ENCODE measurements at regions not wholly inside any gene's neighbourhood (a gene's known extent, or its start where the extent isn't known, plus 50 kb on each side); places are given as distances from the start of the nearest gene placed in this dataset.

DNA sequence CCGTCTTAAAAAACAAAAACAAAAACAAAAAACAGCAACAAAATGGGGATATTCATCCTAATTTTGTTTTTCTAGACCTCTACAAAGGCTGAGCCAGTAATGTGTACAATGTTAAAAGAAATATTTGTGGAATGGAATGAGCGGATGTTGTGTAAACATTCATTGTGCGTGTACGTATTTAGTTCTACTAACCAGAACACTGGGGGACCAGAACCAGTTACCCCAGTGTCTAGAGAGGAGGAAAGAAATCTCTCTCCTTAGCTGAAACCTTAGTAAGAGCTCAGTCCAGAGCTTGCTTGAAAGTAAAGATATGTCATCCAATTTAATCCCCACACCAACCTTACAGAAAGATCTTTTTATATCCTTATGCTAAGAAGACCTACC, 106.7 kb upstream of the CPEB4 start:
- Mint-ChIP-seq H3K4me1 (ENCODE audit: low read depth) (peaks cover 35% of the 10 kb centered on the region), H3K9me3 (peaks cover 4% of the 10 kb centered on the region), H3K4me3 (peak overlapping the region; percentile 3), H3K36me3 (ENCODE audit: low read depth) (no peaks in the 10 kb centered on the region), H3K27me3 (peaks cover 3% of the 10 kb centered on the region), H3K27ac (peak overlapping the region; percentile 95)

DNA sequence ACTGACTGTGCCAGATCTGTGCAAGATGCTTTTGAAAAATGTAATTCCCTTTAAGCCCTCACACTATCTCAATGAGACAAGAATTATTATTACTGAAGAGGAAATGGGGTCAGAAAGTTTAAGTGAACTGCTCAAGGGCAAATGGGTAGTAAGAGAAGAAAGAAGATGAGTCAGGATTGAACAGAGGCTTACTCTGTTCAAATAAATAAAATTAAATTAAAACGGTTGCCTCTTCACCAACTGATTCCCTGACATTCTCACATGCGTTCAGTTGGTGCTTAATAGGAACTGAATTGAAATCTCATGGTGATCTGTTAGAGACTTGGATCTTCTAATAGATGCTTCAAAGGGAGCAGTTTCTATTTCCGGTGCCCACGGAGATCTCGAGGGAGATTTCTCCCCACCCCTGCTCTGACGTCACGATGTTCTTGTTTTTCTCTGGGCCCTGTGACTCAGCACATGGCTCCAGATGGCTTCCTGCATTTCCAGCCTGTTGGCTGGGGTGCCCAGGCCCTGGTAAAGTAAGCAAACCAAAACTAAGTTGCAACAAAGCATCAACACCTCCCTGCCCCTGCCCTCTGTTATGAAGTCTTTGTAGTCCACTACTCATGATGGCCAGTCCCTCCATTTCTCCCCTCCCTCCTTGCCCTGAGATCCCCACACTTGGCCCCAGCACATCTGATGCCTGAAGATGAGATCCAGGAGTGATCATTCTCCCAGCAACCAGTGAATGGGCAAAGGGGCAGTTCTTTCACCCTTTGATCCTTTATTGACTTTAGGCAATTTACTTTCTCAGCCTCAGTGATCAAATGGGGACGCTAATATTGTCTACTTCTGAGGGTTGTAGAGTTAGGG, 106.1 kb upstream of the CPEB4 start:
- peaks cover 41% of the 10 kb centered on the region for H3K4me1 Mint-ChIP-seq (ENCODE audit: low read depth)
- H3K27ac Mint-ChIP-seq = peak overlapping the region; percentile 95
- H3K9me3 Mint-ChIP-seq = peaks cover 4% of the 10 kb centered on the region
- H3K27me3 Mint-ChIP-seq = peaks cover under 1% of the 10 kb centered on the region
- no peaks in the 10 kb centered on the region for H3K36me3 Mint-ChIP-seq (ENCODE audit: low read depth)
- H3K4me3 Mint-ChIP-seq = peak overlapping the region; percentile 24

DNA sequence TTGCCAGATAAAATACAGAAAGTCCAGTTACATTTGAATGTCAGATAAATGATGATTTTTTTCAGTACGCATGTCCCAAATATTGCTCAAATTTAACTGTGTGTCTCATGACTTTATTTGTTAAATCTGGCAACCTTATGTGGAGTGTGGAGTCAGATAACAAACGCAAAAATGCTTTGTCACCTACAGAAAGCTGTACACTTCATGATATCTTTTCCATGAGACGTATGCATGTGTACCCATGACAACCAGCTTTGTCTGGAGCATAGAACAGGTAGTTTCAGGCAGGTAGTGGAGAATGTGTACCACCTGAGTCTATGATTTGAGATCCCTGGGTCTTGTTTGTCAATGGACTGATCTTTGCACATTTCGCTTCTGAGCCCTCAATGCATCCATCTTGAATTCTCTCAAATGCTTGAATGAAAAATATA, 105.5 kb upstream of the CPEB4 start:
- Mint-ChIP-seq H3K36me3 (ENCODE audit: low read depth) (no peaks in the 10 kb centered on the region), H3K4me3 (no peak overlapping the region), H3K4me1 (ENCODE audit: low read depth) (peaks cover 42% of the 10 kb centered on the region), H3K9me3 (peaks cover 4% of the 10 kb centered on the region), H3K27me3 (no peaks in the 10 kb centered on the region), H3K27ac (peak overlapping the region; percentile 6)

DNA sequence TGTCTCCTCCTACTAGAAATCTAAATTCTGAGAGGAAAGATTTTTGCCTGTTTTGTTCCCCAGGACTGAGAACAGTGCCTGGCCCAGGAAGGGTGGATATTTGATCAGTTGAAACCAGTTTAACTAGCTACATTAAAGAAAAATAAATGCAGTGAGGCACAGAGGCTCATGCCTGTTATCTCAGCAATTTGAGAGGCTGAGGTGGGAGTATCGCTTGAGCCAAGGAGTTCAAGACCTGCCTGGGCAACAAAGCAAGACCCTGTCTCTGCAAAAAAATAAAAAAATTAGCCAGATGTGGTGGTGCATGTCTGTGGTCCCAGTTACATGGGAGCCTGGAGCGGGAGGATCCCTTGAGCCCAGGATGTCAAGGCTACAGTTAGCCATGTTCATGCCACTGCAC, 104.8 kb upstream of the CPEB4 start:
- Mint-ChIP-seq H3K4me1 (ENCODE audit: low read depth) (peaks cover 38% of the 10 kb centered on the region), H3K27ac (peak overlapping the region; percentile 36)

DNA sequence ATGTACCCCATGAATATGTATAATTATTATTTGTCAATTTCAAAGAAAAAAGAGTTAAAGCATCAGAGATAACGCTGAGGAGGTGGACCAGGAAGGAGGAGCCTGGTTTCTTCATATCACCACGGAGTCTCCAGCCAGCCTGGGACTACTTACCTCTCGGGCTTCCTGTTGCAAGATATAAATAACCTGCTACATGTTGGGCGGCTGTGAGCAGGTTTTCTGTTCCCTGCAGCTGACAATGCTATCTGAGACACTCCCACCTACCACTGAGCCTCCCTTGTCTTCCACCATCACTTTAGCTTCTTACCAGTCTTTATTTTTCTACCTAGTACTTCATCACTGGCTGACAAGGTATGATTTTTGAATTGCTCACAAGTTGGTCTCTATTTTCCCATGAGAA, 102.7 kb upstream of the CPEB4 start:
- Mint-ChIP-seq H3K9me3 (no peaks in the 10 kb centered on the region), H3K4me1 (ENCODE audit: low read depth) (peaks cover 37% of the 10 kb centered on the region), H3K36me3 (ENCODE audit: low read depth) (no peaks in the 10 kb centered on the region), H3K4me3 (no peak overlapping the region), H3K27ac (no peak overlapping the region), H3K27me3 (no peaks in the 10 kb centered on the region)

More for the DNA sequence above, 104.8 kb upstream of the CPEB4 start:
- H3K4me3 Mint-ChIP-seq = no peak overlapping the region
- H3K27me3 Mint-ChIP-seq = no peaks in the 10 kb centered on the region
- peaks cover 4% of the 10 kb centered on the region for H3K9me3 Mint-ChIP-seq
- H3K36me3 Mint-ChIP-seq (ENCODE audit: low read depth) = no peaks in the 10 kb centered on the region

DNA sequence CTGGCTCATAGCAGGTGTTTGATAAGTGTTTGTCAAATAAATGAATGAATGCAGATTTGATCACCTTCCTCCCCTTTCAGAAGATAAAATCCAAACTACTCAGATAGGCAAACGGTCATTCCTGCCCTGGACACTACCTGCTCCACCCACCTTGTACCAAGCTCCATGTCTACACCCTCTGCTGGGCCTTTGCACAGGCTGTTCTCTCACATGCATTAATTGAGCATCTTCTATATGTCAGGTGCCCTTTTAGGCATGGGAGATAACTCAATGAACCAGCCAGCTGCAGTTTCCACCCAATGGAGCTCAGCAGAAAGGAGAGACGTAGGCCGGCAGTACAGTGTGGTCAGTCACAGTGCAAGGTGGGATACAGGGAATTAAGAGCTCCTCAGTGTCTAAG, 102.3 kb upstream of the CPEB4 start:
- no peak overlapping the region for H3K27ac Mint-ChIP-seq
- no peaks in the 10 kb centered on the region for H3K36me3 Mint-ChIP-seq (ENCODE audit: low read depth)
- no peaks in the 10 kb centered on the region for H3K27me3 Mint-ChIP-seq
- no peaks in the 10 kb centered on the region for H3K9me3 Mint-ChIP-seq
- peaks cover 37% of the 10 kb centered on the region for H3K4me1 Mint-ChIP-seq (ENCODE audit: low read depth)
- no peak overlapping the region for H3K4me3 Mint-ChIP-seq

DNA sequence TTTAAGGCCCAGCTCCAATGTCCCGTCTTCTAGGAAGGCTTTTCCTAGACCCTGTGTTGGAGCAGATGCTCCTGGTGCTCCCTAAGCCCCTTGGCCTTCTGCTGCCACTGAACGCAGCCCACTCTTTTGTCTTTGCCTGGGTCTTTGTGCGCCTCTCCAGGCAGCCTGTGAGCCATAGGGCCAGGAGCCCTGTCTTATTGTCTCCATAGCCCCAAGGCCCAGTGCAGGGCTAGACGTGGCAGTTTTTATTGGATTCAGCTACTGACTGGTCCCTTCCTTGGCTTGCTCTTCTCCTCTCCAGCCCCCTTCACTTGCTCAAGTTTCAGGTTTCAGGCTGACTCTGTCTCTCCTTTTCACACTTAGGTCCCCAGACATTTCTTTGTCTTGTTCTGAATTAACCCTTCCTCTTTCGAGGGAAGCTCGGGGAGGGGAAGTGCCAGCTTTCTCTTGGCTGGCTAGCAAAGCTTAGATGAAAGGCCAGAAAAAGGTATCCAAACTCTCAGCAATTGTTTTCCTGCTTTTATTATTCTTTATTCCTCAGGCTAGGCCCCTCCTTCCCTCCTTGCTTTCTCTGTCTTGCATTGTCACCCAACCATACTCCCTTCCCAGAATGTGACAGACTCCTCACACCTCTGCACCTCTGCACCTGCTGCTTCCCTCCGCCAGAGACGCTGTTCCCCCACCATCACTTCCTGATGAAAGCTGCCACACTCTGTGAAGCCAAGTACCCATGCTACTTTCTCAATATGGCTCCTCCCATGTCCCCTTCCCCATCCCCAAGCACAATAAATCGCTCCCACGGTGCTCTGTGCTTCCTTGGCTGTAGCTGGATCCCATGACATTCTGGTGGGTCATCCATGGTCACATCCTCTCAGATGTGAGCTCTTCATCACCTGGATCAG, 101.6 kb upstream of the CPEB4 start:
- Mint-ChIP-seq H3K4me3 (no peak overlapping the region), H3K9me3 (no peaks in the 10 kb centered on the region), H3K36me3 (ENCODE audit: low read depth) (no peaks in the 10 kb centered on the region), H3K27ac (no peak overlapping the region), H3K27me3 (no peaks in the 10 kb centered on the region), H3K4me1 (ENCODE audit: low read depth) (peaks cover 35% of the 10 kb centered on the region)

DNA sequence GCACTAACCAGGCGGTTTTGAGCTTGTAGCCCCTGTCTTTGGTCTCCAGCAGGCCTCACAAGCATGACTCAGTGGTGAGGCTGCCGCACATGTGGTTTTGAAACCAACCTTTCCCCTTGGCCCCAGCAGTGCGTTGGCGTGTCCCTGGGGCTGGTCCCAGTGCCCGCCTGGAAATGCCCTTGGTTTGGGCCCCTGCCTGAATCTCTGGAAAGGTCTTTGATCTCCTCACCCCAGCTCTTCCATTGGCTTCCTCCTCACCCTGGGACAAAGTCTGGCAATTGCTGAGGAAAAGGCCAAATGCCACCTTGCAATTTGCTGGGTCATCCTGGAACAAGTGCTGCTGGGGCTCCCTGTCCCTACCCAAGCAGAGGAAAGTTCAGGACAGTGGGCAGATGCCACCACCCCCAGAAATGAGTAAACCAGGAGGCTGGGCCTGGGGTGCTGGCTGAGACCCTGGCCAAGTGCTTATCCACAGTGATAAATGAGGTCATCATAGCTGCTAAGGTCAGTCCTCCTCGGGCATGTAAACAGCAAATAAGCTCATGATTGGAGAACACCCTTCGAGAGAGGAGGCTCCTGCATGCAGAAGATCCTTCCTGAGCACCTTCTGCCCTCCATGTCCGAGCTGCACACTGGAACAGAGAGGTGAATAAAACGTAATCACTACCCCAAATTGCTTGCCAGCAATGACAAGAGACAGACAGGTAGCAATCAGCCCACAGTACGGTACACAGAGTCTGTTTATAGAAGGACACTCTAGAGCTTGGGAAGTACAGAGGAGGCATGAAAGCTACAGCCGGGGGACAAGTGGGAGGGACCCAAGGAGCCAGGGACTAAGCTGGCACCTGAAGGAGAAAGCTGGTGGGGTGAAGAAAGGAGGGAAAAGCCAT, 98.9 kb upstream of the CPEB4 start:
- peaks cover 20% of the 10 kb centered on the region for H3K4me1 Mint-ChIP-seq (ENCODE audit: low read depth)
- no peaks in the 10 kb centered on the region for H3K36me3 Mint-ChIP-seq (ENCODE audit: low read depth)
- H3K27ac Mint-ChIP-seq = no peak overlapping the region

DNA sequence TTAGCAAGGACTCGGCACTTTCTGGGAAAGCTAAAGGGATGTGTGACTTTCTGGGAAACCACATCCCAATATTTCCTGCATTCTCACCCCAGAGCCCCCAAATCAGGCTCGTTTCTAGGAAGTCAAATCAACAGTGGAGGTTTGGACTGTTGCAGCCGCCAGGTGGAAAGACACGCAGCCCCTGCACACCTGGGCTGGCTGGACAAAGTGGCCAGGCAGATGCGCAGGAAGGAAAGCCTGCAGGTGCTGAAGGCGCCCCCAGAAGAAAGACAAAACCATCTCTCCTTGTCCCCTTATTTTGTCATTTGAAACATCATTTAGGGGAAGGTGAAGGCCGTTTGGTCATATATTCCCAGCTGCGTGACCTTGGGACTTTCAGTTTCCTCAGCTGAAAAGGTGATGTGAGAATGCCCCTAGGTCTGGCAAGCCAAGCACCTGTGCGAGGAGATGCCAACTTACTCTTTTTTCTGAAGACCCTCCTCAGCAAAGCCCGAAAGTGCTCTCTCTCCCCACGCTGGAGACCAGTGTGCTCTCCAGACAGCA, 97.9 kb upstream of the CPEB4 start:
- Mint-ChIP-seq H3K27me3 (no peaks in the 10 kb centered on the region), H3K27ac (no peak overlapping the region), H3K4me1 (ENCODE audit: low read depth) (peaks cover 20% of the 10 kb centered on the region), H3K4me3 (no peak overlapping the region), H3K36me3 (ENCODE audit: low read depth) (no peaks in the 10 kb centered on the region), H3K9me3 (no peaks in the 10 kb centered on the region)

More for the DNA sequence above, 98.9 kb upstream of the CPEB4 start:
- Mint-ChIP-seq H3K27me3 (no peaks in the 10 kb centered on the region), H3K4me3 (no peak overlapping the region), H3K9me3 (no peaks in the 10 kb centered on the region)

DNA sequence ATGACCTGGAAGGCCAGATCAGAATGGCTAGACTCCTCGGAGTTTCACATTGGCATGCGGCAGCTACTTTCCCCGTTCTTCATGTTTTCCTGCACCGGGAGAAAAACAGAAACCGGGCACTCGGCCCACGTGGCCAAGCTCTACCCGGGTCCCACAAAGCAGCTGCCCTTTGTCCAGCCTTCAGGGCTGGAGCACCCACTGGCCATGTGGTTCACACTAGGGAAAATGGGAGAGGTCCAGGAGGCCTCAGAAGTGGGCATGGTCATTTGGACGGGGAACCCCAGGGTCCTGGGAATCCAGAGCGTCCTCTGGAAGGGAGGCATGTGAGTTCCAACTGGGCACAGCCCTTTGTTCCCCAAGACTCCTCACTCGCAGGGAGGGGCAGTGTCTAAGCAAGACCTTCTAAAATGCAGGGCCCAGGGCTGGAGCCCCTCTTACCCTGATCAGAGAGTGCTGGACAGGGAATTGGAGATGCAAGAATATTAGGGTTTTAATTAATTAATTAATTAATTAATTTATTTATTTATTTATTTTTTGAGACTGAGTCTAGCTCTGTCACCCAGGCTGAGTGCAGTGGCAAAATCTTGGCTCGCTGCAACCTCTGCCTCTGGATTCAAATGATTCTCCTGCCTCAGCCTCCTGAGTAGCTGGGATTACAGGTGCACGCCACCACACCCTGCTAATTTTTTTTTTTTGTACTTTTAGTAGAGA, 97.2 kb upstream of the CPEB4 start:
- H3K36me3 Mint-ChIP-seq (ENCODE audit: low read depth) = no peaks in the 10 kb centered on the region
- H3K27ac Mint-ChIP-seq = no peak overlapping the region
- H3K27me3 Mint-ChIP-seq = no peaks in the 10 kb centered on the region
- H3K4me3 Mint-ChIP-seq = no peak overlapping the region
- no peaks in the 10 kb centered on the region for H3K9me3 Mint-ChIP-seq
- H3K4me1 Mint-ChIP-seq (ENCODE audit: low read depth) = peaks cover 15% of the 10 kb centered on the region

DNA sequence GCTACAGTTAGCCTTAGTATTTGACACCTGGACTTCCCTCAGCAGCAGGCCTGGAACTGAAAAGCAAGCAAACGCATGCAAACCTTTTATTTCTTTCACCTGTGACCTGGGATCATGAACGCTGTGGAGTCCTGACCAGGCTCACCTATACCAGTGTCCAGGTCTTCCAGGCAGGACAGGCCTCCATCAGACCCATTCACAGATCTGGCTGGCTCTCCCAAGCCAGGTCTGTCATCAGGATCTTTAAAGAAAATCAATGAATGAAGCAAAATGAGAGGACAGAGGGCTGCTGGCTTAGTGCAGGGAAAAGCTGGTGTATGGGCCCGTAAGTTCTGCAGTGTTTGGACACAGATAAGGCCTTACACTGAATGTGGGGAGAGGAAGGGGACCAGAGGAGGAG, 96.3 kb upstream of the CPEB4 start:
- Mint-ChIP-seq H3K4me1 (ENCODE audit: low read depth) (peaks cover 8% of the 10 kb centered on the region), H3K4me3 (no peak overlapping the region), H3K9me3 (no peaks in the 10 kb centered on the region), H3K27ac (no peak overlapping the region), H3K36me3 (ENCODE audit: low read depth) (no peaks in the 10 kb centered on the region), H3K27me3 (no peaks in the 10 kb centered on the region)

DNA sequence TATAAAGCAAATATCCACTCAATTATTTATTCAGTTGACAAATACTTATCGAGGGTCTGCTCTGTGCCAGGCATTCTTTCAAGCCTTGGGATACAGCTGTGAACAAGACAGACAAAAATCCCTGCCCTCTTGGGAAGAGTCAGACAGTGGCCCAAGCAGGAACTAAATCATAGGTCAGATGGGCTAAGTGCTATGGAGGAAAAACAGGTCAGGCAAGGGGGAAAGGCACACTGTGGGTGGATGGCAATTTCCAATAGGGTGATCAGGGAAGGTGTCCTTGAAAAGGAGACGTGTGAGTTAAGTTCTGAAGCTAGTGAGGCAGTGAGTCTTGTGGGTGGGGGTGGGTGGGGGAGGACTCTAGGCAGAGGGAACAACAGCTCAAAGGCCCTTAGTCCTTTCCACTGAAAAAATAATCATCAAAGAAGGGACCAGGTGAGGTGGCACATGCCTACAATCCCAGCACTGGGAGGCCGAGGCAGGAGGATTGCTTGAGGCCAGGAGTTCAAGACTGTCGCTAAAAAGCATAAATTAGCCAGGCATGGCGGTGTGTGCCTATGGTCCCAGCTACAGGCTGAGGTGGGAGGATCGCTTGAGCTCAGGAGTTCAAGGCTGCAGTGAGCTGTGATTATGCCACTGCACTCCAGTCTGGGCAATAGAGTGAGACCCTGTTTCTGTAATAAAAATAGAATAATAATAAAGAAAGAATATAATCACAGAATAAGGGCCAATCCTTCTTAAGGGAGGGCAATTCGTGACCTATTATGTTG, 95.2 kb upstream of the CPEB4 start:
- H3K27ac Mint-ChIP-seq = no peak overlapping the region

More for the DNA sequence above, 95.2 kb upstream of the CPEB4 start:
- Mint-ChIP-seq H3K4me3 (no peak overlapping the region), H3K4me1 (ENCODE audit: low read depth) (peaks cover 6% of the 10 kb centered on the region), H3K9me3 (no peaks in the 10 kb centered on the region), H3K36me3 (ENCODE audit: low read depth) (no peaks in the 10 kb centered on the region), H3K27me3 (no peaks in the 10 kb centered on the region)
